Natural killer cell (primary cell): ENCODE measurements at regions not wholly inside any gene's neighbourhood (a gene's known extent, or its start where the extent isn't known, plus 50 kb on each side); places are given as distances from the start of the nearest gene placed in this dataset.

Experiments used
- ATAC-seq, 3 donors: fragments of 150-1000 bp in 2 of 3; fragments of 200-7000 bp in 1 of 3; cut with Tn5 transposase; 1 replicate in 1 of 3; 2 replicates in 2 of 3; pipeline ENCODE4 v1.10.0; 2021; ENCODE audit warnings: mild to moderate bottlenecking in 2 of 3, moderate library complexity in 2 of 3
- DNase-seq, 2 donors: peaks; one replicate each; pipeline versions ENCODE4 v3.0.0 to v3.0.0-alpha.2; 2013 to 2021; ENCODE audit warnings: mixed read lengths in 1 of 2
- H3K27ac ChIP-seq: one replicate; pipeline ENCODE4 v1.5.1; 2013; ENCODE audit warnings: mild to moderate bottlenecking, low read length
- H3K27me3 ChIP-seq: one replicate; pipeline ENCODE4 v1.6.1; 2013; ENCODE audit warnings: low read length; ENCODE audit not compliant: control insufficient read depth, insufficient read depth
- H3K36me3 ChIP-seq: one replicate; pipeline ENCODE4 v1.6.1; 2013; ENCODE audit warnings: low read length; ENCODE audit not compliant: control insufficient read depth, insufficient read depth
- H3K4me1 ChIP-seq: one replicate; pipeline ENCODE4 v1.6.1; 2013; ENCODE audit warnings: low read length; ENCODE audit not compliant: control insufficient read depth, insufficient read depth
- H3K4me3 ChIP-seq: one replicate; pipeline ENCODE4 v1.5.1; 2013; ENCODE audit warnings: low read length
- H3K9me3 ChIP-seq: one replicate; pipeline ENCODE4 v1.6.1; 2013; ENCODE audit warnings: low read length; ENCODE audit not compliant: control insufficient read depth, insufficient read depth
- H3K27ac Mint-ChIP-seq, 2 donors: one replicate each; pipeline ENCODE4 v1.8.0; 2022; ENCODE audit warnings: mild to moderate bottlenecking in 2 of 2, mixed read lengths in 2 of 2, moderate library complexity in 1 of 2
- H3K27me3 Mint-ChIP-seq, 2 donors: one replicate each; pipeline ENCODE4 v1.8.0; 2022; ENCODE audit warnings: low read depth in 2 of 2, mixed read lengths in 2 of 2
- H3K36me3 Mint-ChIP-seq: one replicate; pipeline ENCODE4 v1.8.0; 2022; ENCODE audit warnings: mixed read lengths
- H3K4me1 Mint-ChIP-seq, 2 donors: one replicate each; pipeline ENCODE4 v1.8.0; 2022; ENCODE audit warnings: mixed read lengths in 2 of 2
- H3K4me3 Mint-ChIP-seq: one replicate; pipeline ENCODE4 v1.8.0; 2022; ENCODE audit warnings: mild to moderate bottlenecking, moderate library complexity, mixed read lengths
- H3K9me3 Mint-ChIP-seq, 2 donors: one replicate each; pipeline ENCODE4 v1.8.0; 2022; ENCODE audit warnings: mixed read lengths in 2 of 2
- CTCF ChIP-seq: fragments of 200-600 bp; IDR thresholded peaks from one replicate; pipeline ENCODE4 v1.8.0; 2022; ENCODE audit warnings: antibody characterized with exemption
- WGBS: methylation state at CpG from one replicate; pipeline ENCODE4 v1.1.7; 2013; ENCODE audit warnings: missing lambda C conversion rate; ENCODE audit not compliant: insufficient coverage; 5-methylcytosine and 5-hydroxymethylcytosine counted together
- intact Hi-C: fragments of 100-400 bp; cut with micrococcal nuclease; formaldehyde crosslinking; loops from one replicate; pipeline ENCODE4 v1.14.2; 2022

- DNase-seq (no peak), ATAC-seq (no peak)
- Histone ChIP-seq H3K4me3 (no peak overlapping the region), H3K4me1 (no peaks in the 10 kb centered on the region), H3K36me3 (no peaks in the 10 kb centered on the region), H3K27me3 (no peaks in the 10 kb centered on the region), H3K27ac (no peak overlapping the region), H3K9me3 (peaks cover 7% of the 10 kb centered on the region)
- no peaks in the 10 kb centered on the region for H3K27me3 Mint-ChIP-seq
- peaks cover 14 to 15% of the 10 kb centered on the region in 2 donors for H3K9me3 Mint-ChIP-seq
- H3K4me1 Mint-ChIP-seq = no peaks in the 10 kb centered on the region
- intact Hi-C loops = no loop called here
- H3K27ac Mint-ChIP-seq = no peak overlapping the region
- WGBS = 89% methylated on average over 13 of the region's 13 CpGs
- TF ChIP-seq CTCF = no peak
- H3K36me3 Mint-ChIP-seq = peaks cover 5% of the 10 kb centered on the region
- no peak overlapping the region for H3K4me3 Mint-ChIP-seq
These were observed 2381.0 kb downstream of the LRRC4C start for GRCh38 chr11:39078465-39078864.

DNA sequence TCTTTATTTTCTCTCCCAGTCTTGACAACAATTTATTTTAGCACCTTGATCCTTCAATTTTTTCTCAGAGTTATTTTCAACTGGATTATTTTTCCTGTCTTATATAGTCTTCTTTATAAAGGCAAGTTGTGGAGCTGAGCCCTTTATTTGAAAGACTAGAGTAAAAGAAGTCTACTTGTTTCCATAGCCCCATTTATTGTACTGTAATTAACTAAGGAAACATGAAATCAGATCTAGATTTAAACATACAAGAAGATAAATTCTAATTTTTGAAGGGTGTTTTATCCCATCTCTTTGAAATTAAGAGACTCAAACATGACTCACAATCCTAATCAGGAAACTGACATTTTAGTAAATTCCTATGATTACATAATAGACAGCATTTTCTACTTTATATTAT lies 2421.8 kb downstream of the LRRC4C start:
- TF ChIP-seq CTCF = no peak
- Mint-ChIP-seq H3K36me3 (no peaks in the 10 kb centered on the region), H3K27me3 (no peaks in the 10 kb centered on the region), H3K4me3 (no peak overlapping the region), H3K27ac (no peak overlapping the region), H3K4me1 (no peaks in the 10 kb centered on the region), H3K9me3 (peaks cover 5 to 8% of the 10 kb centered on the region in 2 donors)
- H3K36me3 ChIP-seq = no peaks in the 10 kb centered on the region
- H3K9me3 ChIP-seq = no peaks in the 10 kb centered on the region
- no peak overlapping the region for H3K4me3 ChIP-seq
- H3K27ac ChIP-seq = no peak overlapping the region
- ATAC-seq (no peak), DNase-seq (no peak)
- intact Hi-C loops = no loop called here
- no peaks in the 10 kb centered on the region for H3K27me3 ChIP-seq
- no peaks in the 10 kb centered on the region for H3K4me1 ChIP-seq

DNA sequence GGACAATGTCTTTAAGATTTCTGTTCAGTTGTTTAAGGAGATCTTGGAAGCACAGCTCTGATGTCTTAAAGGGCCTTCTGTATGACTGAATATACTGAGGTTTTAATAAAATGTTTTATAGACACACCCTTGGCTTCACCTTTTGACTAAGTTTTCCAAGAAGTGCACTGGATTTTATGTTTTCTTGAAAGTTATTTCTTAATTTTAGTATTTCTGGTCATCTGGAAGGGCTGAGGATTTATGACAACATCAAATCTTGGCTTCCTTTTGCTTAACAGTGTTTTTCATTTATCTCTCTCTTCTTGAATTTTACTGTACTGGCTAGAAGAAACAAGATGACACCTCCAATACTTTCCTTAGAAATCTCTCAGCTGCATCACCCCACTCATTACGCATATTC lies 2423.4 kb downstream of the LRRC4C start:
- DNase-seq (no peak), ATAC-seq (no peak)
- Mint-ChIP-seq H3K36me3 (no peaks in the 10 kb centered on the region), H3K27me3 (no peaks in the 10 kb centered on the region), H3K9me3 (peaks cover 1 to 7% of the 10 kb centered on the region in 2 donors), H3K27ac (no peak overlapping the region), H3K4me3 (no peak overlapping the region), H3K4me1 (no peaks in the 10 kb centered on the region)
- Histone ChIP-seq H3K4me1 (no peaks in the 10 kb centered on the region), H3K36me3 (no peaks in the 10 kb centered on the region), H3K9me3 (no peaks in the 10 kb centered on the region), H3K27ac (no peak overlapping the region), H3K4me3 (no peak overlapping the region), H3K27me3 (no peaks in the 10 kb centered on the region)
- no peak for TF ChIP-seq CTCF
- intact Hi-C loops = no loop called here
- no CpG with 5 or more reads among the region's 1 CpG for WGBS

DNA sequence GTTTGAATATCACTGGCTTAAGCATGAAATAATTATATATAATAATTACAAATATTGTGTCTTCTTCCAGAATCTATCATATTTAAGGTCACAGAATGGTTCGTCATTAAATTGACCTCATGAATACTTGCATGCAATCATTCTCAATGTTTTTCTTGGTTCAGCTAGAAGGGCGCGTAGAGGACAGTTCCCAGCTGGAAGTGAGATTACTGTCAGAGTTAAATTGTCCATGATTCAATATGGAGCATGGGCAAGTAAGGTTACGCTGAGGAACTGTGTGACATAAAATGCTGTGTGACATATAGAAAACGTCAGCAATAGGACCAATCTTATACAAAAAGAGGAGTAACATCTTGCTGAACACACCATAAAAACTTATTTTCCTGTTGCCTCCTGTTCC lies 2423.5 kb upstream of the RAG2 start:
- Mint-ChIP-seq H3K4me1 (no peaks in the 10 kb centered on the region), H3K4me3 (no peak overlapping the region), H3K36me3 (no peaks in the 10 kb centered on the region), H3K9me3 (peaks cover 11 to 12% of the 10 kb centered on the region in 2 donors), H3K27ac (no peak overlapping the region), H3K27me3 (no peaks in the 10 kb centered on the region)
- Histone ChIP-seq H3K27ac (no peak overlapping the region), H3K4me3 (no peak overlapping the region), H3K36me3 (no peaks in the 10 kb centered on the region), H3K27me3 (no peaks in the 10 kb centered on the region), H3K4me1 (no peaks in the 10 kb centered on the region), H3K9me3 (no peaks in the 10 kb centered on the region)
- no peak for TF ChIP-seq CTCF
- intact Hi-C loops = no loop called here
- WGBS = 91% methylated on average over 4 of the region's 5 CpGs
- DNase-seq = no peak
- no peak for ATAC-seq
